GM19467 (cell line): ENCODE measurements at regions not wholly inside any gene's neighbourhood (a gene's known extent, or its start where the extent isn't known, plus 50 kb on each side); places are given as distances from the start of the nearest gene placed in this dataset.

ENCODE experiments used
- ATAC-seq: cut with Tn5 transposase; IDR thresholded peaks from one replicate; pipeline ENCODE4 v1.9.1; 2021; ENCODE audit warnings: mild to moderate bottlenecking, moderate library complexity; ENCODE audit not compliant: unreplicated experiment

- ATAC-seq = no peak
Measured at GRCh38 chr2:158009399-158009798, 92.3 kb upstream of the UPP2 start.

GRCh38 chr2:158006961-158007719 is 94.5 kb upstream of the UPP2 start:
- ATAC-seq = no peak

GRCh38 chr2:158004126-158004764 is 97.4 kb upstream of the UPP2 start:
- no peak for ATAC-seq

GRCh38 chr2:158002079-158002478 is 99.6 kb upstream of the UPP2 start:
- no peak for ATAC-seq

- no peak for ATAC-seq
Measured at GRCh38 chr2:157996799-157997198, 104.9 kb upstream of the UPP2 start.

- no peak for ATAC-seq
Measured at GRCh38 chr2:157995117-157995516, 106.6 kb upstream of the UPP2 start.

GRCh38 chr2:157991932-157992331 is 109.7 kb upstream of the UPP2 start:
- no peak for ATAC-seq

GRCh38 chr2:157990173-157990572 is 111.5 kb upstream of the UPP2 start:
- ATAC-seq = no peak

- ATAC-seq = no peak
Measured at GRCh38 chr2:157989227-157989626, 112.4 kb upstream of the UPP2 start.

- ATAC-seq = no peak
Measured at GRCh38 chr2:157986761-157987160, 110.6 kb upstream of the ACVR1 start.

- ATAC-seq = no peak
Measured at GRCh38 chr2:157984866-157985265, 108.7 kb upstream of the ACVR1 start.

- no peak for ATAC-seq
Measured at GRCh38 chr2:157980020-157980419, 103.9 kb upstream of the ACVR1 start.

GRCh38 chr2:157971702-157972101 is 95.6 kb upstream of the ACVR1 start:
- no peak for ATAC-seq

GRCh38 chr2:157967856-157968255 is 91.7 kb upstream of the ACVR1 start:
- ATAC-seq = no peak

- ATAC-seq = no peak
Measured at GRCh38 chr2:157959249-157959648, 83.1 kb upstream of the ACVR1 start.

GRCh38 chr2:157957596-157957995 is 81.5 kb upstream of the ACVR1 start:
- no peak for ATAC-seq

- ATAC-seq = no peak
Measured at GRCh38 chr2:157952558-157952957, 76.4 kb upstream of the ACVR1 start.

GRCh38 chr2:157948856-157949255 is 72.7 kb upstream of the ACVR1 start:
- ATAC-seq = no peak

- ATAC-seq = no peak
Measured at GRCh38 chr2:157946919-157947557, 70.9 kb upstream of the ACVR1 start.

GRCh38 chr2:157940024-157940423 is 63.9 kb upstream of the ACVR1 start:
- ATAC-seq = no peak

GRCh38 chr2:157938556-157938955 is 62.4 kb upstream of the ACVR1 start:
- no peak for ATAC-seq

GRCh38 chr2:157936406-157936805 is 60.3 kb upstream of the ACVR1 start:
- no peak for ATAC-seq
